Activated CD8-positive, alpha-beta memory T cell treated with anti-CD3 and anti-CD28 coated beads, Interleukin-2, amount 50 U/mL, for 24 hours (primary cell): ENCODE measurements at regions not wholly inside any gene's neighbourhood (a gene's known extent, or its start where the extent isn't known, plus 50 kb on each side); places are given as distances from the start of the nearest gene placed in this dataset.
"Not testable (repeated sequence)": the region's sequence is repeated elsewhere in the genome, so short reads cannot be mapped to it uniquely, and the experiment has no call there.

Source experiments
- DNase-seq: peaks from one replicate; pipeline ENCODE4 v3.0.0-alpha.2; 2020; ENCODE audit errors: extremely low read depth

- not testable (repeated sequence) for DNase-seq
Observed at GRCh38 chr1:199843096-199843495, 184.4 kb upstream of the NR5A2 start.

DNA sequence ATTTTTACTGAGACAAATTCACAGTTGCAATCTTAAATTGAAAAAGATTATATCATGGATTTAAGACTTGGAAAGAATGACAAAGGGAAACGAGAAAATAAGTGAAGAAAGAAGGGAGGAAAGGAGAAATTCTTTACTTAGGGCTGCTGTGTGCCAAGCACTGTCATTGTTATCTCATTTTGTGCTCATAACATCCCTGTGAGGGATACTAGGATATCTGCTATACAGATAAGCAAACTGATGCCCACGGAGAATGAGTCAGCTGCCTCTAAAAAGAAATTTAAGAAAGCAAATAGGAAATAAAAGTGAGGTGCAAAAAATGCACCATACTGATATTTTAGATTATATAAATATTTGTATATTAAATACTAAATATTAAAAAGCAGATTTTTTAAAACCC, 183.6 kb upstream of the NR5A2 start:
- DNase-seq: no peak

DNA sequence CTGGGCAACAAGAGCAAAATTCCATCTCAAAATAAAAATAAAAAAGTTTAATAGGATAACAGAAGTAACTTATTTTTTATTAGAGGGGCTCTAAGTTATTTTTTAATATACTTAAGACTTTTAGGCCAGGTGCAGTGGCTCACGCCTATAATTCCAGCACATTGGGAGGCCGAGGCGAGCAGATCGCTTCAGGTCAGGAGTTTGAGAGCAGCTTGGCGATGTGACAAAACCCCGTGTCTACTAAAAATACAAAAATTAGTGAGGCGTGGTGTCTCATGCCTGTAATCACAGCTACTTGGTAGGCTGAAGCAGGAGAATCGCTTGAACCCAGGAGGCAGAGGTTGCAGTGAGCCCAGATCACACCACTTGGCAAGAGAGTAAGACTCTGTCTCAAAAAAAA, 180.5 kb upstream of the NR5A2 start:
- no peak for DNase-seq

GRCh38 chr1:199851439-199852140, 175.9 kb upstream of the NR5A2 start:
- no peak for DNase-seq

DNA sequence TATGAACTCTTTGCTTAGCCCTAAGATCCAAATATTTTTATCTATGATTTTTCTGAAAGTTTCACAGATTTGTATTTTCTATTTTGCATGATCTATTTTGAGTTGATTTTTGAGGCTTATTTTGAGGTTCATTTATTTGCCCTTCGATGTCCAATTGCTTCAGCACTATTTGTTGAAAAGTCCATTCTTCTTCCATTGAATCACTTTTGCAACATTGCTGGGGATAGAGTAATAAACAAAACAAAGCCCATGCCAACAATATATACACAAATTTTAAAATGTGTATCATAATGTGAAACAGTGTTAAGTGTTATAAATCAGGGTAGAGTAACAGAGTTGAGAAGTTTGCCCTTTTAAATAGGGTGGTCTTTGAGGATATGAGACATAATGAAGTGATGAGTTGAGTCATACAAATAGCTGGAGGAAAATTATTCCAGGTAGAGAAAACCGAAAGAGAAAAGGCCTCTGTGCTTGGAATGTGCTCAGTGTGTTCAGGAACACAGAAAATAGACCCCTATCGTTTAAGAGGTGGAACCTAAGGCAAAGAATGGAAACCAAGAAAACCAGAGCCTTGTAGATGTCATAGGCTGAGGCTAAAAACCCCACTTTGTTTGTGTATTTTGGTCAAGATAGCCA, 172.7 kb upstream of the NR5A2 start:
- no peak for DNase-seq

DNA sequence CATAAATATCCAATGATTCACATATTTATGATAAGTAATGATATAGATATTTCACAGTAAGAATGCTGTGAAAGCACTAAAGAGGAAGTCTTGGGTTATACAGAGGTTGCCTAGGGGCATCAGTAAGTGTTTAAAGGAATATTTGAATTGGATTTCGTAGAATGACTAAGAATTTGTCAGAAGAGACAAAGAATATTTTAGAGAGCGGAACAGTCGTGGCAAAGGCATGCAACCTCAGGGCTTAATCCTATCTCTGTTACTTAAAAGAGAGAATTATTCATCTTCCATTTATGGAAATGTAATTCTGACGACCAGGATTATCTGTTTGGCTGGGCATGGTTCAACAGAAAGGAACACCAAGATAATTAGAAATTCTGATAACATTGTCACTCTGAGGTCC, 171.9 kb upstream of the NR5A2 start:
- no peak for DNase-seq

- DNase-seq: no peak
Observed at GRCh38 chr1:199856216-199856780, 171.2 kb upstream of the NR5A2 start.

- no peak for DNase-seq
Observed at GRCh38 chr1:199857108-199857507, 170.4 kb upstream of the NR5A2 start.

- DNase-seq: no peak
Observed at GRCh38 chr1:199857516-199857915, 170.0 kb upstream of the NR5A2 start.

GRCh38 chr1:199858171-199858570, 169.3 kb upstream of the NR5A2 start:
- no peak for DNase-seq

DNA sequence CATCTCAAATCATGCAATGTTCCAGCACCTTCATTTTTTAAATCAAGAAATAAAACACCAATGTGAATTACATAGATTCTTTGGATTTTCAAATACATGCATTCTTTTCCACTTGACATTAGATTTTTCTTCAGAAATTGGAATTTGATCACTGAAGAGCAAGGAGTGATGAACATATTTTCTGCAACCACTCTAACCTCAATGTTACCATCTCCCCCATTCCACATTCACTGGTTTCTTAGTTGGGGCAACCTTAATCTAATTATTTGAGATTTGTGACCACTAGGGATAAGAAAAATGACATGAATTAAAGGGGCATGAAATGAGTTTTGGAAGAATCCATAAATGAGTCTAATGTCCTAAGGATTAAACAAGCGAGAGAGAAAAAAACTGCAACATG, 168.7 kb upstream of the NR5A2 start:
- no peak for DNase-seq

GRCh38 chr1:199859491-199859933, 168.0 kb upstream of the NR5A2 start:
- DNase-seq: no peak

GRCh38 chr1:199861020-199861795, 166.3 kb upstream of the NR5A2 start:
- DNase-seq: no peak

DNA sequence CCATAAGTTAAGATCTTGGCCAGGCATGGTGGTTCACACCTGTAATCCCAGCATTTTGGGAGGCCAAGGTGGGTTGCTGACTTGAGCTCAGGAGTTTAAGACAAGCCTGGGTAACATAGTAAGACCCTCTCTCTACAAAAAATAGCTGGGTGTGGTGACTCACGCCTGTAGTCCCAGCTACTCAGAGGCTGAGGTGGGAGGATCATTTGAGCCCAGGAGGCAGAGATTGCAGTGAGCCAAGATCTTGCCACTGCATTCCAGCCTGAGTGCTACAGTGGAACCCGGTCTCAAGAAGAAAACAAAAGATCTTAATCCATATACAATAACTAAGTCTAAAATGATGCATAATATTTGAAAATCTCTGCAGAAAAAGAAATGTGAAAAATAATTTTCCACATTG, 165.5 kb upstream of the NR5A2 start:
- no peak for DNase-seq

DNA sequence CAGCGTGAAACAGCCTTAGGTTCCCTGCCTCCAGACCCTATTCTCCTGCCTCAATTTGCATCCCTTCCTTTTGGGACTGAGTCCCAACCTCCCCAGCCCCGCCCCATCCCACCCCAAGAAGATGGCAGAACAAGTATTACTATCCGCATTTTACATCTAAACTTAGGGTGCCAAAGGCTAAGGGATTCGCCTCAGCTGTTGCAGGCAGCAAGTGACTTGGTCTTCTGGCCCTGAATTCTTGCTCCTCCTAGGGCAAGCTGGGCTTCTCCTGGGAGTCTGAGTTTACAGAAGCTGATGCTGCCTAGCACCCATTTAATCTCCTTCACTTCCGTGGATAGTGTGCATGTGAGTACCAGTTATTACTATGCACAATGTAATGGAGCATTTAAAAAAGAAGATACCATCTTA, 161.3 kb upstream of the NR5A2 start:
- DNase-seq: no peak

DNA sequence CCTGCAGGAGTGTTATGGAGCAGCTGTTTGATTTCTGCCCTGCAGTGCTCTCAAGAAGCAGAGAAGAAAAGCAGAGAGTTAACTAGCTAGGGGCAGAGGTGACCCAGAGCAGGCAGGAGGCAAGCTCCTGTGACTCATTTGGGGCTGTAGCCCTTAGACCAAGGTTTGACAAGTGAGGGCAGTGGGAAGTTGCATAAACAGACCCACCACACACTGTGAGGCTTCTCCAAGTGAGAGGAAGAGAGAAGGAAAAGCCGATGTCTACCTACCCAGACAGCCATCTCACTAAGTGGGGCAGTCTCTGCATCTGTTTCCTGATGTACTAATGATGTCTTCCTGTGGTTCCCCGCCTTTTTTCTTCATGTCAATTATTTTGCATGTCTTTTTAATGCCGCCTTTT, 159.9 kb upstream of the NR5A2 start:
- no peak for DNase-seq

DNA sequence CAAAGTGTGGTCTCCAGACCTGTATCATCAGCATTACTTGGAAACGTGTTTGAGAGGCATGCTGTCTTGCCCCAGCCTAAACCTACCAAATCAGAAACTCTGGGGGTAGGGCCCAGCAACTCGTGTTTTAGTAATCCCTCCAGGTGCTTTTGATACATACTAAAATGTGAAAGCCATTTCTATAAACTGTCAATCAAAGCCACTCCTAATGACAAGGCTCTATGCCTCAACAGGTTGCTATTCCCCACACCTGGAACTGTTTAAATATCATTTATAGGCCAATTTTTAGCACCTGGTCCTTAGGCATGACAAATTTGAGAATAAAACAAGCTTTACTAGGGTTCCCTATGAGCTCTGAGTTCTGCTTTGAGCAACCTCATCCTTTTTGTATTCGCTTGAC, 158.7 kb upstream of the NR5A2 start:
- DNase-seq: no peak

DNA sequence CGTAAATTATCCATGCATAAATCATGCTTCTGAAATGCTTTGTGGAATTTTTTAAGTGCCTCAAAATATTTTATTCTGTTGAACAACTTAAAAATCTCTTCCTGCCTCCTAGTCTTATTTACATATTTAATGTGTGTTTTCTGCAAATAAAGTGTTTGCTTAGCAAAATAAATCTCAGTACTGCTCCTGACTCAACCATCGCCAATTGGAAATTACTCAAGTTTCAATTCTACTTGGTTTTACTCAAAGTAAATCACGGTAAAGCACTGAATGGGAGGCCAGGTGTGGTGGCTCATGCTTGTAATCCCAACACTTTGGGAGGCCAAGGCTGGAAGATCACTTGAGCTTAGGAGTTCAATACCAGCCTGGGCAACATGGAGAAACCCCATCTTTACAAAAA, 152.2 kb upstream of the NR5A2 start:
- DNase-seq: no peak

DNA sequence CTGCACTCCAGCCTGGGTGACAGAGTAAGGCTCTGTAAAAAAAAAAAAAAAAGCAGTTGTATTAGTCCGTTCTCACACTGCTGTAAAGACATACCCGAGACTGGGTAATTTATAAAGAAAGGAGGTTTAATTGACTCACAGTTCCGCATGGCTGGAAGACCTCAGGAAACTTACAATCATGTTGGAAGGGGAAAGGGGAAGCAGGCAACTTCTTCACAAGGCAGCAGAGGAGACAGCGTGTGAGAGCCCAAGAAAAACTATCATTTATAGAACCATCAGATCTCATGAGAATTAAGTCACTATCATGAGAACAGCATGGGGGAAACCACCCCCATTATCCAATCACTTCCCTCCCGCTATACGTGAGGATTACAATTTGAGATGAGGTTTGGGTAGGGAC, 151.7 kb upstream of the NR5A2 start:
- DNase-seq: no peak

DNA sequence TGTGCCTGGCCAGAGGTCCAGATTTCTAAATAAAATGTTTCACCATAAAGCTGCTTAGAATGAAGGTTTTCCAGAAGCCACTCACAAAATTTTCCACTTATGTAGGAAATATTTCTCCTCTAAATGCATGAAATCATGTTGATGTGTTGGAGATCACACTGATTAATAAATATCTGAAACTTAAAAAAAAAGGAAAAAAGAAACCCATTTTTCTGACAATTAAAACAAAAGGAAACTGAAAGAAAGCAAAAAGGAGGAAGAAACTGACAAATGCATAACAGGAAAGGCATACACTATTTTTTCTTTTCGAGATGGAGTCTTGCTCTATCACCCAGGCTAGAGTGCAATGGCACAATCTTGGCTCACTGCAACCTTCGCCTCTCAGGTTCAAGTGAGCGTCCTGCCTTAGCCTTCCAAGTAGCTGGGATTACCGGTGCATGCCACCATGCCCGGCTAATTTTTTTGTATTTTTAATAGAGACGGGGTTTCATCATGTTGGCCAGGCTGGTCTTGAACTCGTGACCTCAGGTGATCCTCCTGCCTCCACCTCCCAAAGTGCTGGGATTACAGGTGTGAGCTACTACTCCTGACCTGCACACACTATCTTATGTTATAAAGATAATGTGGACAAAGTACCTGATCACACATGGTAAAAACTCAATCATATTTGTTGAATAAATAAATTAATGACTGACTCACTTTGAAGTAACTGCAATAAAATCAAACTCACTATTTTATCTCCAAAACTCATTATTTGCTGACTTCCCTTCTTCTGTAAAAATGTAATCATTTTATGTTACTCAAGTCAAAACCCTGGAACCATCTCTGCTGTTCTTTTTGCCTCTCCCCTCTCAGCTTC, 149.8 kb upstream of the NR5A2 start:
- no peak for DNase-seq

GRCh38 chr1:199878823-199879222, 148.7 kb upstream of the NR5A2 start:
- DNase-seq: no peak

GRCh38 chr1:199898654-199899053, 128.9 kb upstream of the NR5A2 start:
- DNase-seq: no peak
